Suprapubic skin (tissue), 3 donors: ENCODE measurements at regions not wholly inside any gene's neighbourhood (a gene's known extent, or its start where the extent isn't known, plus 50 kb on each side); places are given as distances from the start of the nearest gene placed in this dataset.

Experiments
- CTCF ChIP-seq, 2 donors: fragments of 200-600 bp in 1 of 2; fragments of 450-650 bp in 1 of 2; sonication (generic) in 1 of 2; IDR thresholded peaks; one replicate each; pipeline ENCODE4 v1.5.1; 2016 to 2019; ENCODE audit warnings: antibody characterized with exemption in 2 of 2, mild to moderate bottlenecking in 1 of 2, moderate library complexity in 1 of 2
- EP300 ChIP-seq: sonication (generic); formaldehyde crosslinking; IDR thresholded peaks from one replicate; pipeline ENCODE4 v1.6.1; 2017; ENCODE audit warnings: antibody characterized with exemption
- POLR2A ChIP-seq, 2 donors: fragments of 450-650 bp; IDR thresholded peaks; one replicate each; pipeline ENCODE4 v1.6.1; 2017; ENCODE audit warnings: antibody characterized with exemption in 2 of 2, mild to moderate bottlenecking in 2 of 2, moderate library complexity in 2 of 2

GRCh38 chr13:40457929-40458719 is 208.3 kb downstream of the FOXO1 start:
- TF ChIP-seq POLR2A (IDR thresholded peaks at IDR 0.05) = no peak
- no peak for TF ChIP-seq CTCF (IDR thresholded peaks at IDR 0.05)
- no peak for TF ChIP-seq EP300
